NCI-H1092 treated with DMSO at 0.1 percent for 48 hours (cell line): ENCODE measurements at regions not wholly inside any gene's neighbourhood (a gene's known extent, or its start where the extent isn't known, plus 50 kb on each side); places are given as distances from the start of the nearest gene placed in this dataset.

Experiments used
- DNase-seq: peaks from one replicate; lab custom pipeline; 2025; lab: John Stamatoyannopoulos, UW

DNA sequence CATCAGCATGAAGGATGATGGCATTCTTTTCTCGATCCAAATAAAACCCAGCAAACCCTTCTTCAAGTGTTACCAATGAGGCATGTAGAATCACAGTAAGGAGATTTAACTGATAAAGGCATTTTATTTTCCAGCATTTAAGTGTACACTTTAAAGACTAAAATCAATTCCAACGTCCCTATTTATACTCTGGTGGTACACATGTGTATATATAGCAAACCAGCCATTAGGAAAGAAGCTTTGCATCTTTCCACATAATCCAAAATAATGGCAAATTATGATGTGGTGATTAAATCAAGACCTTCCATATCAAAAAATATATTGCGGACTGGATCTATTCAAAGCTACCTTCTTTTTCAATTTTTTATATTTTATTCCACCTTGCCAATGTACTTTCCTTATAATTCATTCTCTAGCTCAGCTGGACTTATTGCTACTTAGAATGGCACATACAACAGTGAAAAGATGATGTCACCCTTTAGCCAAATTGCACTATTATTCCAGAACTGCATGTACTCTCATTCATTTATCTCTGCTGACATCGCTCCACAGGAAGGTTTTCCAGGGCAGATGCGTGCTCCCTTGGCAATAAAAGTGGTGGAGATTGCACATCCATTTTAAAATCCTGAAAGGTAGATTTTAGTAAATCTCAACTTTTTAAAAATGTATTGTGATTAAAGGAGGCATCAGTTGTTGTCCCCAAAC is 63.3 kb upstream of the SLC30A5 start:
- no peak for DNase-seq

DNA sequence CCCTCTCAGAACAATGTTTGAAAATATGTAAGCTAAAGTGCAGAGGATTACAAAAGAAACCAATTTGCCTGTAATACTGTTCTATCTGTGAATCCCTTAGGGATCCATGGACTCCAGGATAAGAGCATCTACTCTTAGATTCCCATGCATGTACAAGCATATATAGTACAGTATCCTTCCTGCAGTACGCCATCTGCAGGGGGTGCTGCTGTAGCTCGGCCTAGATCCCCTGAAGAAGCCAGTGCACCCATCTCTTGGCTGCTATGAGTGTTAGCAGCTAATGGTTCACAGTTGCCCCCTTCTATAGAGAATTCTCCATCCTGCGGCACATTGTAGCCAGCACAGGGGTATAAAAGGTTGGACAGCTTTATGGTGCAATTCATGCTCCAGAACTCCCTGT is 61.8 kb upstream of the SLC30A5 start:
- DNase-seq = no peak

DNA sequence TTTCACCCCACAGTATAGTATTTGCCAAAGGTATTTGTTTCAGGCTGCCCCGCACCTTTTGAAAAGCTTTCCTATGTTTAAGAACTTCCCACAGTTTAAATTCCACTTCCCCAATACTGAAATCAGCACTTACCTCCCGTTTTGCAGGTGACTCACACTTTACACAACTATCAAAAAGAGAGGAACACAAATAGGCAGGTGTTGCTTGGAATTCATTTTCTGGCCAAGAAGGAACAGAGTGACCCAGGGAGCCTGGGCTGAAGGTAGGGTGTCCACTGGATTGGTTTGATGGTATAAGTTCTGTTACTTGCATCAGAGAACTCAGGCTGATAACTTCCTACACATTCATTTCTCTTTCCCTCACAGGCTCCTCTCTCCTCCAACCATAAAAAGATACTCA is 60.1 kb upstream of the SLC30A5 start:
- DNase-seq = no peak

DNA sequence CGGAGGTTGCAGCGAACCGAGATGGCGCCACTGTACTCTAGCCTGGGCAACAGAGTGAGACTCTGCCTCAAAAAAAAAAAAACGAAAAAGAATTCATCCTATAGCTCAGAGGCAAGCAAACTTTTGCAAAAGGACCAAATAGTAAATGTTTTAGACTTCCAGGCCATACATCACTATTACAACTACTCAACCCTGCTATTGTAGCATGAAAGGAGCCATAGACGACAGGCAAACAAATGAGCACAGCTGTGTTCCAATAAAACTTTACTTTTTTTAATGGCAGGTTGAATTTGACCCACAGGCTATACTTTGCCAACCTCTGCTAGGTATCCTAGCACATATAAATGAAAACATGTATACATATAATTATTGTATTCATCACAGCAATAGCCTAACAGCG is 58.9 kb upstream of the SLC30A5 start:
- no peak for DNase-seq

DNA sequence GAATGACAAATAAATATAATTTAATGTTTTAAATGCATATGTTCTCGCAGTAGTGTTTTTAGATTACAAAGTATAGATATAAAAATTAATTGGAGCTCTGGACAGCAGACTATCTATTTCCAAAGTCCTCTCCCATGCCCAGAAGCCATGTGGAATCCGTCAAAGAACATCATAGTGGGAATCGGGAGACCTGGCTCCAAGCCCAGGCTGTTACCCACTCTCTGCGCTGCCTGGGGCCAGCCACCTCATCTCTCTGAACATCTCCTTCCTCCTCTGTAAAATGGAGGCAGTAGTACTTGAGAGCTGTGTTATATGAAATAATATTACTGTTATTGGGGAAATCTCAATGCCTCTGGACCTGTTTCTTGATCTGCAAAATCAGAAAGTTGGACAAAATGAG is 58.1 kb upstream of the SLC30A5 start:
- DNase-seq = no peak

DNA sequence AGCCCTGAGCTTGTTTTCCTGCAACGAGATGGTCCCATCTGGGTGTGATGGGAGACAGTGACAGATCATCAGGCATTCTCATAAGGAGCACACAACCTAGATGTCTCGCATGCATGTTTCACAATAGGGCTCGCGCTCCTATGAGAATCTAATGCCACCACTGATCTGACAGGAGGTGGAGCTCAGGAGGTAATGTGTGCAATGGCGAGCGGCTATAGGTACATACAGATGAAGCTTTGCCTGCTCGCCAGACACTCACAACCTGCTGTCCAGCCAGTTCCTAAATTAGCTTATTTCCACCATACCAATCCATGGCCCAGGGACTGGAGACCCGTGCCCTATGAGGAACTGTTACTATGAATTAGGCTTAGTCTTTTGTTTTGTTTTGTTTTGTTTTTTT is 55.3 kb upstream of the SLC30A5 start:
- DNase-seq = no peak

DNA sequence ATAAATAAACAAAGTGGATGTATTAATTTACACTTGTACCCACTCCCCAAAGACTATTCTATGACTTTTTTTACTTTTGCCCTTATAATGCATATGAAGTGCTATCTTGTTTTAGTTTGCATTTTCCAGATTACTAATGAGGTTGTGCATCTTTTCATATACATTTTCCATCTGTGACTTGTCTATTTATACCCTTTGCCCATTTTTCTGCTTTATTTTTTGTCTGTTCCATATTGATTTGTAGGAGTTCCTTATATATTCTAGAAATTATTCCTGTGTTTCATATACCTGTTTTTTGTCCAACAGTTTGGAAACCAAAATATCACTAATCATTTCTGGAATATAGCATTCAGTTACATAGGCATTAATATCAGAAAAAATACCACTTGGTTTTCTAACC is 54.0 kb upstream of the SLC30A5 start:
- no peak for DNase-seq

DNA sequence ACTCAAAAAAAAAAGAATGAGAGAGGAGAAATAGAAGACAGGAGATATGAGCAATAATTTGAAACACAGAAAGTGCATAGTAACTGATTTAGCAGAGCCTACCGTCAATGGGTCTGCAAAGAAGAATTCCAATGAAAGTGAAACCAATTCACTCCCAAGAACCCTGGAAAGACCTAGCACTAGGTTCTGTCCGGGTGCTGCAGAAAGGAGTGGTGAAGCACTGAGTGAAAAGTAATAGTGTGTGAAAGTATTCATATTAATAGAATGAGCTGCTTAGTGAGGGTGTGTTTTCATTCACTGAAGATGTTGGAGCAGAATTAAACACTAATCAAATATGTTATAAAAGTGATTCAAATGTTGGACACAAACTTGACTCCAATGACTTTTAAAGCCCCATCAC is 51.3 kb upstream of the SLC30A5 start:
- no peak for DNase-seq

DNA sequence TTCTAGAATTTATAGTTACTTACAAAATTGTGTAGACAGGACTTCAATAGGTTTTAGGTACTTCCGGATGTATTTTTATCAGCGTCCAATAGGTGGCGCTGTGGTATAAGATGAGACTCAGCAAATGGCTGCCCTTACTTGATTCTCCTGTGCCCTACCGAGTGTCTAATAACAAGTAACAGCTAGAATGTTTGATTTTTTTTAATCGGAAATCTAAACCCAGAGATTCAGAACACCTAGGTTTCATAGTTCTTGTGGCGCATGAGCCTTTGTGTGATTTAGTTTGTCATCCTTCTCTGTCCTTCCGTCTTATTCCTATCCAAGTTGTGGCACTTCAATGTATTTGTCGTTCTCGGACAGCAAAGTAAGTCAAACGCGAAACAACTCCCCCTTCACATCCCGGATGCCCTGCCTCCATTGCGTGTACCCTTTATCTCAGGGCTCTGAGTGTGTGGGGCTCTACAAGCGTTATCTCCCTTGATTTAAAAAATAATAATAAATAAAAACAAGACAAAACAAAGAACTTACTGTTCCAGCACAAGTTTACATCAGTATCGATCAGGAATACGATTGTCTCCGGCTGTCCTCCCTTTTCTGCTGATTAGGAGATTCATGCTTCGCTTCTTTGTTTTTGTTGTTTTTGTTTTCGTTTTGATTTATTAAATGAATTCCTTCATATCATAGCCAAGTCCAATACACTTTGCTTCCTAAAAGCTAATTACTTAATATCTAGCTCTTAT is 50.7 kb upstream of the SLC30A5 start:
- DNase-seq = peak; percentile 83

DNA sequence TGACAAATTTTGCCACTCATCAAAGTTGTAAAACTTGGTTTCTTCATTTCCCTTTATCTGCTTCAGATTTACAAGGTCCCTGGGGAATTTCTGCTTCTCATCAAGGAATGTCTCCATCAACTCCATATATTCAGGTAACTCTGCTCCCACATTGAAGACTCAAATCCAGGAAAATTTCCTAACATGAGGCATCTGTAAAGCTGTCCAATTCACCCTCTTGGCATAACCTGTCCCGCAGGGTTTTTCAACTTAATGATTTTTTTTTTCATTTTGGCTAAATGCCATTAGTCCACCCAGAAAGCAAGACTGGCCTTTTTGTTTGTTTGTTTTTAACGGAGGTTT is 50.2 kb upstream of the SLC30A5 start:
- peak; percentile 3 for DNase-seq
